ENCODE measurements at regions not wholly inside any gene's neighbourhood (a gene's known extent, or its start where the extent isn't known, plus 50 kb on each side); places are given as distances from the start of the nearest gene placed in this dataset.

DNA sequence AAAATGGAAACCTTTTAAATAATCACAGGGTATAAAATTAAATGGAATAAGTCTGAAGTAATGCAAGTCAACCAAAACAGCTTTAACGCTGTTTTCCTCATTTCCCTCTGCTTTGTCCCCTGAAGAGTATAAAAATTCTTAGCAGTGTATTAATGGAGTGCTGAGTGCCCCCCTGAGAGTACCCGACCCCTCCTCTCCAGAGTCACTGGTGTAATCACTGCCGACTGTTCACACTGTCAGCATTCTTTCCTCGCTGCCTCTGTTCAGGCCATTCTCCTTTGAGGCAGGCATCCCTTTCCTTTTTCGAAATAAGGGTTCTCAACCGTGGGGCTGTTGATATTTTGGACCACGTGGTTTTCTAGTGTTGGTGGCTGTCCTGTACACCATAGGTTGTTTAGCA is 146.9 kb upstream of the SLC10A2 start:
- TF ChIP-seq, protein P1, sequence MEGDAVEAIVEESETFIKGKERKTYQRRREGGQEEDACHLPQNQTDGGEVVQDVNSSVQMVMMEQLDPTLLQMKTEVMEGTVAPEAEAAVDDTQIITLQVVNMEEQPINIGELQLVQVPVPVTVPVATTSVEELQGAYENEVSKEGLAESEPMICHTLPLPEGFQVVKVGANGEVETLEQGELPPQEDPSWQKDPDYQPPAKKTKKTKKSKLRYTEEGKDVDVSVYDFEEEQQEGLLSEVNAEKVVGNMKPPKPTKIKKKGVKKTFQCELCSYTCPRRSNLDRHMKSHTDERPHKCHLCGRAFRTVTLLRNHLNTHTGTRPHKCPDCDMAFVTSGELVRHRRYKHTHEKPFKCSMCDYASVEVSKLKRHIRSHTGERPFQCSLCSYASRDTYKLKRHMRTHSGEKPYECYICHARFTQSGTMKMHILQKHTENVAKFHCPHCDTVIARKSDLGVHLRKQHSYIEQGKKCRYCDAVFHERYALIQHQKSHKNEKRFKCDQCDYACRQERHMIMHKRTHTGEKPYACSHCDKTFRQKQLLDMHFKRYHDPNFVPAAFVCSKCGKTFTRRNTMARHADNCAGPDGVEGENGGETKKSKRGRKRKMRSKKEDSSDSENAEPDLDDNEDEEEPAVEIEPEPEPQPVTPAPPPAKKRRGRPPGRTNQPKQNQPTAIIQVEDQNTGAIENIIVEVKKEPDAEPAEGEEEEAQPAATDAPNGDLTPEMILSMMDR (IDR thresholded peaks at IDR 0.05; ENCODE audit: low read depth, low read length) = no peak
- no peak for TF ChIP-seq EZH2phosphoT487 (IDR thresholded peaks at IDR 0.05; ENCODE audit: low read depth)

Data from OCI-LY3 (cell line).